GM18507 (cell line): ENCODE measurements at regions not wholly inside any gene's neighbourhood (a gene's known extent, or its start where the extent isn't known, plus 50 kb on each side); places are given as distances from the start of the nearest gene placed in this dataset.
"Not testable (repeated sequence)": the region's sequence is repeated elsewhere in the genome, so short reads cannot be mapped to it uniquely, and the experiment has no call there.

Experiments used
- DNase-seq: peaks from one replicate; pipeline ENCODE4 v3.0.0; 2011; ENCODE audit warnings: low read depth; ENCODE audit not compliant: insufficient read length; ENCODE audit errors: extremely low spot score
- FAIRE-seq: peaks from 2 replicates; lab custom pipeline; 2011; peaks lifted over from hg19 to GRCh38; lab: Jason Lieb, UNC

- DNase-seq: no peak
- no peak for FAIRE-seq
These were observed 167.0 kb upstream of the FBXL17 start for GRCh38 chr5:108548684-108549596.

GRCh38 chr5:108546939-108547338 is 165.0 kb upstream of the FBXL17 start:
- no peak for DNase-seq

GRCh38 chr5:108545301-108545700 is 163.4 kb upstream of the FBXL17 start:
- DNase-seq: no peak
- FAIRE-seq: no peak

More at GRCh38 chr5:108546939-108547338, 165.0 kb upstream of the FBXL17 start:
- no peak for FAIRE-seq

GRCh38 chr5:108543486-108543885 is 161.6 kb upstream of the FBXL17 start:
- no peak for DNase-seq
- no peak for FAIRE-seq

GRCh38 chr5:108541836-108542235 is 159.9 kb upstream of the FBXL17 start:
- FAIRE-seq (no peak), DNase-seq (no peak)

- FAIRE-seq: no peak
- DNase-seq: no peak
These were observed 154.4 kb upstream of the FBXL17 start for GRCh38 chr5:108536321-108536720.

GRCh38 chr5:108532129-108532445 is 150.2 kb upstream of the FBXL17 start:
- not testable (repeated sequence) for FAIRE-seq, DNase-seq

- FAIRE-seq: no peak
- DNase-seq: no peak
These were observed 149.7 kb upstream of the FBXL17 start for GRCh38 chr5:108531367-108532128.

GRCh38 chr5:108530706-108531105 is 148.8 kb upstream of the FBXL17 start:
- DNase-seq: no peak
- no peak for FAIRE-seq

- DNase-seq: no peak
These were observed 147.5 kb upstream of the FBXL17 start for GRCh38 chr5:108529381-108529780.

GRCh38 chr5:108528655-108529054 is 146.8 kb upstream of the FBXL17 start:
- no peak for FAIRE-seq
- DNase-seq: no peak

More at GRCh38 chr5:108529381-108529780, 147.5 kb upstream of the FBXL17 start:
- FAIRE-seq: no peak

GRCh38 chr5:108524564-108524963 is 142.7 kb upstream of the FBXL17 start:
- no peak for DNase-seq
- FAIRE-seq: peak; percentile 41

GRCh38 chr5:108523360-108523759 is 141.5 kb upstream of the FBXL17 start:
- no peak for DNase-seq
- FAIRE-seq: peak; percentile 21

GRCh38 chr5:108521841-108522506 is 140.1 kb upstream of the FBXL17 start:
- no peak for FAIRE-seq

GRCh38 chr5:108521011-108521700 is 139.3 kb upstream of the FBXL17 start:
- no peak for DNase-seq
- FAIRE-seq: peak; percentile 91

More at GRCh38 chr5:108521841-108522506, 140.1 kb upstream of the FBXL17 start:
- no peak for DNase-seq

- FAIRE-seq (no peak), DNase-seq (no peak)
These were observed 134.9 kb upstream of the FBXL17 start for GRCh38 chr5:108516785-108517184.

- no peak for FAIRE-seq
- DNase-seq: no peak
These were observed 133.7 kb upstream of the FBXL17 start for GRCh38 chr5:108515517-108516105.

GRCh38 chr5:108508979-108509378 is 127.1 kb upstream of the FBXL17 start:
- no peak for DNase-seq
- no peak for FAIRE-seq

GRCh38 chr5:108507631-108508030 is 125.7 kb upstream of the FBXL17 start:
- FAIRE-seq (no peak), DNase-seq (no peak)
